Heart left ventricle (tissue), 16 donors: ENCODE measurements at regions not wholly inside any gene's neighbourhood (a gene's known extent, or its start where the extent isn't known, plus 50 kb on each side); places are given as distances from the start of the nearest gene placed in this dataset.

Experiments used
- ATAC-seq, 4 donors: fragments of 200-7000 bp; cut with Tn5 transposase; one replicate each; pipeline ENCODE4 v1.9.1; 2020 to 2022; ENCODE audit warnings: moderate library complexity in 4 of 4, mild to moderate bottlenecking in 3 of 4, moderate number of reproducible peaks in 1 of 4
- DNase-seq, 5 donors: peaks; one replicate each; pipeline ENCODE4 v3.0.0-alpha.2; 2020
- H3K27ac ChIP-seq, 12 donors: fragments of 200-600 bp; sonication (generic) in 4 of 12; one replicate each; pipeline versions ENCODE4 v1.5.0 to v1.8.0; 2016 to 2022; ENCODE audit warnings: mild to moderate bottlenecking in 2 of 12
- H3K27me3 ChIP-seq, 9 donors: fragments of 200-600 bp; sonication (generic) in 2 of 9; one replicate each; pipeline versions ENCODE4 v1.5.1 to v1.8.0; 2016 to 2022; ENCODE audit warnings: mild to moderate bottlenecking in 3 of 9
- H3K36me3 ChIP-seq, 9 donors: fragments of 200-600 bp; sonication (generic) in 2 of 9; one replicate each; pipeline versions ENCODE4 v1.5.0 to v1.8.0; 2018 to 2022; ENCODE audit warnings: mild to moderate bottlenecking in 2 of 9
- H3K4me1 ChIP-seq, 12 donors: fragments of 200-600 bp; sonication (generic) in 4 of 12; one replicate each; pipeline versions ENCODE4 v1.5.0 to v1.8.0; 2016 to 2022; ENCODE audit warnings: mild to moderate bottlenecking in 3 of 12
- H3K4me3 ChIP-seq, 12 donors: fragments of 200-600 bp; sonication (generic) in 4 of 12; one replicate each; pipeline versions ENCODE4 v1.5.0 to v1.8.0; 2017 to 2022; ENCODE audit warnings: mild to moderate bottlenecking in 9 of 12, moderate library complexity in 4 of 12
- H3K9me3 ChIP-seq, 12 donors: fragments of 200-600 bp; sonication (generic) in 4 of 12; one replicate each; pipeline versions ENCODE4 v1.5.0 to v1.8.0; 2016 to 2022; ENCODE audit warnings: mild to moderate bottlenecking in 1 of 12
- POLR2A ChIP-seq, 2 donors: fragments of 450-650 bp; IDR thresholded peaks; one replicate each; pipeline ENCODE4 v1.6.1; 2017; ENCODE audit warnings: antibody characterized with exemption in 2 of 2, mild to moderate bottlenecking in 2 of 2, moderate library complexity in 2 of 2
- WGBS, 4 donors: extraction: QIAGEN DNeasy Blood & Tissue Kit in 2 of 4; methylation state at CpG; one replicate each; pipeline versions ENCODE4 v1.1.5 to v1.1.7; 2013 to 2018; 5-methylcytosine and 5-hydroxymethylcytosine counted together
- intact Hi-C, 10 donors: fragments of 100-400 bp; cut with DNase I; formaldehyde crosslinking; loops; one replicate each; pipeline versions ENCODE4 v1.11.1 to v1.14.2; 2022
- TF ChIP-seq, protein P1 (sequence below), 12 donors: fragments of 200-600 bp; sonication (generic) in 4 of 12; IDR thresholded peaks; one replicate each; pipeline versions ENCODE4 v1.5.0 to v1.8.0; 2018 to 2022; ENCODE audit warnings: antibody characterized with exemption in 12 of 12, mild to moderate bottlenecking in 5 of 12
- donor health status: ischemic (EF 13 %, LVEDD 7.1; RV severe dilation, severe dysfunction).
- donor health status: healthy with polysubstance abuse.
- donor health status: DM: no; HTN: yes; CAD: no.
- donor health status: DM: no; HTN: no; CAD: no.
- donor health status: ischemic (EF 25% LVEDD 6.9; RV normal size, moderate dysfunction).
- donor health status: ischemic (EF 25% LVEDD 5.7; RV mildly dilated, moderate dysfunction).
- donor health status: healthy.
- donor health status: DM: yes; HTN: yes; CAD: no.
- donor health status: ischemic (EF 35%, LVEDD 5.7; RV mildly dilated, moderate dysfunction).
- donor health status: nonischemic (EF 11% LVEDD 7.7; RV severe dilation, severe dysfunction).
- donor health status: DM: yes; HTN: yes; CAD: no.
- donor health status: PGD.
- donor health status: ischemic (EF 29% LVEDD 5.4; RV normal size, mild dysfunction).
- donor health status: nonischemic (EF 23%, LVEDD 6.1; RV moderate dilation, normal function).

DNA sequence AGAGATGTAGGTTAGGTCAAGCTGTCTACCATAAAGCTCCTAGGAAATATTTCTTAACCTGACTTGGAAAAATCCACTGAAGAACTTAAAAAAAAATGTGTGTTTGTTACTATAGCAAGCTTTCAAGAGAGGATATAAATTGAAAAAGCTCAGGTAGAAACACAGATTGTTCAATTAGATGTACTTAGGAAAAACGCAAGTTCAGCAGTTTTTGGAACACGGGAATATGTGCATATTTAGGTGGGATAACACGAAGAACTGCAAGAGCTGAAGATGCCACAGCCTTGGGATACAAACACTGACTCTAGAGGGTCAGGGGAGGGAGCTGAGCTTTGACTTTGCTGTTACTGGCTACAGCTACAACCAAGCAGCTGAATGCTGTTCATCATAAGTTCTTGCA lies 77.8 kb upstream of the FSHB start:
- DNase-seq (no peak), ATAC-seq (no peak)
- no peak for TF ChIP-seq POLR2A (IDR thresholded peaks at IDR 0.05)
- TF ChIP-seq, protein P1, sequence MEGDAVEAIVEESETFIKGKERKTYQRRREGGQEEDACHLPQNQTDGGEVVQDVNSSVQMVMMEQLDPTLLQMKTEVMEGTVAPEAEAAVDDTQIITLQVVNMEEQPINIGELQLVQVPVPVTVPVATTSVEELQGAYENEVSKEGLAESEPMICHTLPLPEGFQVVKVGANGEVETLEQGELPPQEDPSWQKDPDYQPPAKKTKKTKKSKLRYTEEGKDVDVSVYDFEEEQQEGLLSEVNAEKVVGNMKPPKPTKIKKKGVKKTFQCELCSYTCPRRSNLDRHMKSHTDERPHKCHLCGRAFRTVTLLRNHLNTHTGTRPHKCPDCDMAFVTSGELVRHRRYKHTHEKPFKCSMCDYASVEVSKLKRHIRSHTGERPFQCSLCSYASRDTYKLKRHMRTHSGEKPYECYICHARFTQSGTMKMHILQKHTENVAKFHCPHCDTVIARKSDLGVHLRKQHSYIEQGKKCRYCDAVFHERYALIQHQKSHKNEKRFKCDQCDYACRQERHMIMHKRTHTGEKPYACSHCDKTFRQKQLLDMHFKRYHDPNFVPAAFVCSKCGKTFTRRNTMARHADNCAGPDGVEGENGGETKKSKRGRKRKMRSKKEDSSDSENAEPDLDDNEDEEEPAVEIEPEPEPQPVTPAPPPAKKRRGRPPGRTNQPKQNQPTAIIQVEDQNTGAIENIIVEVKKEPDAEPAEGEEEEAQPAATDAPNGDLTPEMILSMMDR (IDR thresholded peaks at IDR 0.05) = no peak
- no peaks in the 10 kb centered on the region for H3K9me3 ChIP-seq
- no peaks in the 10 kb centered on the region for H3K36me3 ChIP-seq
- 85 to 87% (median 87%) methylated on average over 3 of the region's 3 CpGs for WGBS, 4 donors
- H3K4me3 ChIP-seq = no peak overlapping the region
- intact Hi-C loops = no loop called here
- H3K4me1 ChIP-seq = no peaks in the 10 kb centered on the region
- H3K27me3 ChIP-seq = no peaks in the 10 kb centered on the region
- H3K27ac ChIP-seq = no peak overlapping the region

DNA sequence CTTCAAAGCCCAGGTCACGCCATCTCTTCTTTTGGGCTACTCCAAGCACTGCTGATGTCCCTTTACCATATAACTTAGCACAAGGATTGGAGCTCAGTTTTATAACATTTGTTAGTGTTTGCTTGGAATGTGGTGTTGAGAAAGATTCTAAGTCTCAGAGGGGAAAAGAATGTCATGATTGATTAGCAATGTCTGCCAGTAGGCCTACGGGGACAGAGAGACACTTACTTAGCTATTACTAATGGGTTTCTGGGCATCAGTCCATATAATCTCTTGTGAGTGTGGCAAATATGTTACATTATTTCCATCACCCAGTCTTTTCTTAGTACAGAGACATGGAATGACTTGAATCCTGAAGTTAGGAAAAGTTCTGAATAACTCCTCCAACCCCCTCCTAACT lies 75.4 kb upstream of the FSHB start:
- H3K4me3 ChIP-seq = no peak overlapping the region
- no peaks in the 10 kb centered on the region for H3K27me3 ChIP-seq
- no peaks in the 10 kb centered on the region for H3K36me3 ChIP-seq
- peaks cover 0 to 3% (median 0%) of the 10 kb centered on the region in 12 donors for H3K4me1 ChIP-seq
- no peaks in the 10 kb centered on the region for H3K9me3 ChIP-seq
- 65 to 79% (median 69%) methylated on average over 2 of the region's 2 CpGs for WGBS, 4 donors
- intact Hi-C loops = no loop called here
- H3K27ac ChIP-seq = no peak overlapping the region
- TF ChIP-seq POLR2A (IDR thresholded peaks at IDR 0.05) = no peak
- TF ChIP-seq, protein P1 (IDR thresholded peaks at IDR 0.05) = no peak
- no peak for ATAC-seq
- DNase-seq = no peak

DNA sequence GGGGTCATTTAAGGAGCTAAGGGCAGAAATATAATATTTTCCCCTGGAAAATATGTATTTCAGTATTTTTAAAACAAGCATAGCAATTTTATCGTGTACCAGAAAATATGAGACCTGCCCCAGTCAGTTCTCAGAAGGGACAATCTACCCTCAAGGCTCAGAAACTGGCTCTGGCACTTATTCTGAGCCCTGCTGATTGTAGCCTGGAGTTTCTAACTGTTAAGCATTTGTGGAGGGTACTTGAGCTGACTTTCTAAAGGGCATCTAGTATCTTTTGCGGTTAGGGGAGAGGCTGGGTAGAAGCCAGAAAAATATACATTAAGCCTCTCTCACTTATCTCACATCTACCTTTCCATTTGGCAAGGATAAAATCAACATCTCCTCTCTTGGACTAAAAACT lies 71.3 kb upstream of the FSHB start:
- no peaks in the 10 kb centered on the region for H3K9me3 ChIP-seq
- H3K4me3 ChIP-seq = no peak overlapping the region
- no peak overlapping the region for H3K27ac ChIP-seq
- WGBS, 4 donors = 57 to 76% (median 62%) methylated on average over 2 of the region's 2 CpGs
- ATAC-seq = no peak
- no peaks in the 10 kb centered on the region for H3K27me3 ChIP-seq
- intact Hi-C loops = no loop called here
- no peak for DNase-seq
- H3K36me3 ChIP-seq = no peaks in the 10 kb centered on the region
- TF ChIP-seq, protein P1 (IDR thresholded peaks at IDR 0.05) = no peak
- TF ChIP-seq POLR2A (IDR thresholded peaks at IDR 0.05) = no peak
- peaks cover 0 to 3% (median 0%) of the 10 kb centered on the region in 12 donors for H3K4me1 ChIP-seq

DNA sequence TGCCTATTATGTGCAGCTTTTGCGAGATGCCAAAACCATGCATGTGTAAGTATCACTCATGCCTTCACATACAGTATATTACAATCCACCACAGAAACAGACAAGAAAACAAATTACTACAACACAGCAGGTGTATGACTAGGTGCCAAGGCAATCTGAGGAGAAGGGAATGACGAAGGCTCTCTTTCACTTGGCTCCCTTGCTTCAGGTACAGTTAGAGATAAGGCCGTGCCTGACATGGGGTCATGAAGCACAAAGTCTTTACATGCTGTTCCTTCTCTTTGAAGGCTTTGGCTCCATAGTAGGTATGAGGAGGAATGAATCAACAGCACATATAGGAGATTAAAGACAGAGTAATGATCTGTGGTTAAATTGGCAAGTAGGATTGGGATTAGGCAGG lies 65.2 kb upstream of the FSHB start:
- WGBS, 4 donors = 83 to 90% (median 86%) methylated on average over 3 of the region's 3 CpGs
- no peak for DNase-seq
- Histone ChIP-seq H3K36me3 (no peaks in the 10 kb centered on the region), H3K27ac (no peak overlapping the region), H3K4me3 (no peak overlapping the region), H3K9me3 (no peaks in the 10 kb centered on the region), H3K27me3 (no peaks in the 10 kb centered on the region), H3K4me1 (no peaks in the 10 kb centered on the region)
- intact Hi-C loops = no loop called here
- TF ChIP-seq POLR2A (IDR thresholded peaks at IDR 0.05) = no peak
- TF ChIP-seq, protein P1 (IDR thresholded peaks at IDR 0.05) = no peak
- no peak for ATAC-seq
